ENCODE measurements at regions not wholly inside any gene's neighbourhood (a gene's known extent, or its start where the extent isn't known, plus 50 kb on each side); places are given as distances from the start of the nearest gene placed in this dataset.
"Not testable (repeated sequence)": the region's sequence is repeated elsewhere in the genome, so short reads cannot be mapped to it uniquely, and the experiment has no call there.

GRCh38 chr2:208686665-208687064 is 280.1 kb downstream of the PTH2R start:
- in situ Hi-C loops (cut with HindIII; ENCODE audit: low pct_unique_long_range_greater_than_20kb, low sequenced_read_pairs) = no loop called here
- CTCF ChIA-PET = no interaction called here
- intact Hi-C loops (cut with micrococcal nuclease; ENCODE audit: unreplicated experiment) = no loop called here
- TF ChIP-seq SIN3A (IDR thresholded peaks at IDR 0.05; ENCODE audit: borderline replicate concordance, insufficient read depth, low read depth, low read length) (no peak), TCF7L2 (IDR thresholded peaks at IDR 0.05; ENCODE audit: low read depth, low read length) (no peak), POLR2AphosphoS5 (IDR thresholded peaks at IDR 0.05; ENCODE audit: low read depth, low read length) (no peak)
- TF ChIP-seq, protein P1, sequence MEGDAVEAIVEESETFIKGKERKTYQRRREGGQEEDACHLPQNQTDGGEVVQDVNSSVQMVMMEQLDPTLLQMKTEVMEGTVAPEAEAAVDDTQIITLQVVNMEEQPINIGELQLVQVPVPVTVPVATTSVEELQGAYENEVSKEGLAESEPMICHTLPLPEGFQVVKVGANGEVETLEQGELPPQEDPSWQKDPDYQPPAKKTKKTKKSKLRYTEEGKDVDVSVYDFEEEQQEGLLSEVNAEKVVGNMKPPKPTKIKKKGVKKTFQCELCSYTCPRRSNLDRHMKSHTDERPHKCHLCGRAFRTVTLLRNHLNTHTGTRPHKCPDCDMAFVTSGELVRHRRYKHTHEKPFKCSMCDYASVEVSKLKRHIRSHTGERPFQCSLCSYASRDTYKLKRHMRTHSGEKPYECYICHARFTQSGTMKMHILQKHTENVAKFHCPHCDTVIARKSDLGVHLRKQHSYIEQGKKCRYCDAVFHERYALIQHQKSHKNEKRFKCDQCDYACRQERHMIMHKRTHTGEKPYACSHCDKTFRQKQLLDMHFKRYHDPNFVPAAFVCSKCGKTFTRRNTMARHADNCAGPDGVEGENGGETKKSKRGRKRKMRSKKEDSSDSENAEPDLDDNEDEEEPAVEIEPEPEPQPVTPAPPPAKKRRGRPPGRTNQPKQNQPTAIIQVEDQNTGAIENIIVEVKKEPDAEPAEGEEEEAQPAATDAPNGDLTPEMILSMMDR (IDR thresholded peaks at IDR 0.05) = no peak
- TF ChIP-seq, protein P2, sequence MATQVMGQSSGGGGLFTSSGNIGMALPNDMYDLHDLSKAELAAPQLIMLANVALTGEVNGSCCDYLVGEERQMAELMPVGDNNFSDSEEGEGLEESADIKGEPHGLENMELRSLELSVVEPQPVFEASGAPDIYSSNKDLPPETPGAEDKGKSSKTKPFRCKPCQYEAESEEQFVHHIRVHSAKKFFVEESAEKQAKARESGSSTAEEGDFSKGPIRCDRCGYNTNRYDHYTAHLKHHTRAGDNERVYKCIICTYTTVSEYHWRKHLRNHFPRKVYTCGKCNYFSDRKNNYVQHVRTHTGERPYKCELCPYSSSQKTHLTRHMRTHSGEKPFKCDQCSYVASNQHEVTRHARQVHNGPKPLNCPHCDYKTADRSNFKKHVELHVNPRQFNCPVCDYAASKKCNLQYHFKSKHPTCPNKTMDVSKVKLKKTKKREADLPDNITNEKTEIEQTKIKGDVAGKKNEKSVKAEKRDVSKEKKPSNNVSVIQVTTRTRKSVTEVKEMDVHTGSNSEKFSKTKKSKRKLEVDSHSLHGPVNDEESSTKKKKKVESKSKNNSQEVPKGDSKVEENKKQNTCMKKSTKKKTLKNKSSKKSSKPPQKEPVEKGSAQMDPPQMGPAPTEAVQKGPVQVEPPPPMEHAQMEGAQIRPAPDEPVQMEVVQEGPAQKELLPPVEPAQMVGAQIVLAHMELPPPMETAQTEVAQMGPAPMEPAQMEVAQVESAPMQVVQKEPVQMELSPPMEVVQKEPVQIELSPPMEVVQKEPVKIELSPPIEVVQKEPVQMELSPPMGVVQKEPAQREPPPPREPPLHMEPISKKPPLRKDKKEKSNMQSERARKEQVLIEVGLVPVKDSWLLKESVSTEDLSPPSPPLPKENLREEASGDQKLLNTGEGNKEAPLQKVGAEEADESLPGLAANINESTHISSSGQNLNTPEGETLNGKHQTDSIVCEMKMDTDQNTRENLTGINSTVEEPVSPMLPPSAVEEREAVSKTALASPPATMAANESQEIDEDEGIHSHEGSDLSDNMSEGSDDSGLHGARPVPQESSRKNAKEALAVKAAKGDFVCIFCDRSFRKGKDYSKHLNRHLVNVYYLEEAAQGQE (IDR thresholded peaks at IDR 0.05; ENCODE audit: insufficient read depth in 1 of 2, low read depth in 2 of 2, low read length in 1 of 2) = no peak
- DNase-seq (ENCODE audit: low read depth, low spot score) = no peak
- BruUV-seq (replicated peaks) = no TSS peak
- no peak for ATAC-seq
- Histone ChIP-seq H3K4me3 (ENCODE audit: low read depth in 2 of 2, low read length in 2 of 2) (no peak overlapping the region), H3K4me1 (ENCODE audit: control insufficient read depth, insufficient read depth, low read length) (no peaks in the 10 kb centered on the region), H3K27me3 (ENCODE audit: control insufficient read depth, insufficient read depth, low read length) (no peaks in the 10 kb centered on the region), H3K9me3 (ENCODE audit: control insufficient read depth, insufficient read depth, low read depth, low read length) (no peaks in the 10 kb centered on the region), H3K27ac (ENCODE audit: low read length) (no peak overlapping the region), H3K36me3 (ENCODE audit: control insufficient read depth, insufficient read depth, low read length) (no peaks in the 10 kb centered on the region)
- POLR2A ChIA-PET = no interaction called here

GRCh38 chr2:208687720-208688119 is 281.1 kb downstream of the PTH2R start:
- intact Hi-C loops (cut with micrococcal nuclease; ENCODE audit: unreplicated experiment); POLR2A ChIA-PET; H3K9me3 ChIP-seq (ENCODE audit: control insufficient read depth, insufficient read depth, low read depth, low read length); H3K36me3 ChIP-seq (ENCODE audit: control insufficient read depth, insufficient read depth, low read length); H3K27me3 ChIP-seq (ENCODE audit: control insufficient read depth, insufficient read depth, low read length); CTCF ChIA-PET; H3K4me1 ChIP-seq (ENCODE audit: control insufficient read depth, insufficient read depth, low read length); in situ Hi-C loops (cut with HindIII; ENCODE audit: low pct_unique_long_range_greater_than_20kb, low sequenced_read_pairs); DNase-seq (ENCODE audit: low read depth, low spot score); BruUV-seq (replicated peaks); H3K4me3 ChIP-seq (ENCODE audit: low read depth in 2 of 2, low read length in 2 of 2); H3K27ac ChIP-seq (ENCODE audit: low read length); ATAC-seq: not testable (repeated sequence)

DNA sequence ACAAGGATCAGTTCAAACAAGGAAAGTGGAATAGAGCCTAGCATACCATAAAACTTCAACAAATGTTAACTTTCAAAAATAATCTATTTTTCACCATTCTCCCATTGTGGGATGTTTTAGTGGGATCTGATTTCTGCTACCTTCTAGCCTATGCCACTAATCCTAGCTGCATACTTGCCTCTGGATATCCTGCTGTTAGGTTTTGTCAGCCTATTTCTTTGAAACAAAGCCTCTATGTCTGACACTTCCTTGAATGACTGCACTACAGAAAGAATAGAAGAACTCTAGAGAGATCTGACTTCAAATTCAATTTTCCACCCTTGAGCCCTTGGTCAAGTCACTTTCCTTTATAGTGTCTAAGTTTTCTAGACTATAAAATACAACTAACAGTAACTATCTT is 291.5 kb downstream of the PTH2R start:
- no peaks in the 10 kb centered on the region for H3K36me3 ChIP-seq (ENCODE audit: control insufficient read depth, insufficient read depth, low read length)
- H3K4me3 ChIP-seq (ENCODE audit: low read depth in 2 of 2, low read length in 2 of 2) = no peak overlapping the region
- H3K9me3 ChIP-seq (ENCODE audit: control insufficient read depth, insufficient read depth, low read depth, low read length) = no peaks in the 10 kb centered on the region
- intact Hi-C loops (cut with micrococcal nuclease; ENCODE audit: unreplicated experiment) (no loop called here), in situ Hi-C loops (cut with HindIII; ENCODE audit: low pct_unique_long_range_greater_than_20kb, low sequenced_read_pairs) (no loop called here)
- no peaks in the 10 kb centered on the region for H3K4me1 ChIP-seq (ENCODE audit: control insufficient read depth, insufficient read depth, low read length)
- CTCF ChIA-PET = no interaction called here
- no peaks in the 10 kb centered on the region for H3K27me3 ChIP-seq (ENCODE audit: control insufficient read depth, insufficient read depth, low read length)
- BruUV-seq (replicated peaks) = no TSS peak
- POLR2A ChIA-PET = no interaction called here
- DNase-seq (ENCODE audit: low read depth, low spot score) (no peak), ATAC-seq (no peak)
- TF ChIP-seq TCF7L2 (IDR thresholded peaks at IDR 0.05; ENCODE audit: low read depth, low read length) (no peak), SIN3A (IDR thresholded peaks at IDR 0.05; ENCODE audit: borderline replicate concordance, insufficient read depth, low read depth, low read length) (no peak)
- TF ChIP-seq, protein P1 (IDR thresholded peaks at IDR 0.05) = no peak
- H3K27ac ChIP-seq (ENCODE audit: low read length) = no peak overlapping the region
